ENCODE measurements at regions not wholly inside any gene's neighbourhood (a gene's known extent, or its start where the extent isn't known, plus 50 kb on each side); places are given as distances from the start of the nearest gene placed in this dataset.

GRCh38 chr3:94472511-94472910, 409.6 kb downstream of the NSUN3 start:
- no peak overlapping the region for H3K27ac ChIP-seq
- peaks cover 12% of the 10 kb centered on the region for H3K9me3 ChIP-seq (ENCODE audit: low read depth)
- H3K4me2 ChIP-seq: no peak overlapping the region
- no peak overlapping the region for H3K4me3 ChIP-seq
- no peaks in the 10 kb centered on the region for H3K79me2 ChIP-seq
- TF ChIP-seq EZH2 (IDR thresholded peaks at IDR 0.05; ENCODE audit: borderline replicate concordance) (no peak), EZH2phosphoT487 (IDR thresholded peaks at IDR 0.05; ENCODE audit: low read depth, severe bottlenecking, unreplicated experiment) (no peak), CTCF (IDR thresholded peaks at IDR 0.05; ENCODE audit: poor library complexity) (no peak)
- H2AFZ ChIP-seq: no peak overlapping the region
- no peaks in the 10 kb centered on the region for H3K4me1 ChIP-seq (ENCODE audit: insufficient read depth)
- DNase-seq (ENCODE audit: low spot score): no peak
- no peaks in the 10 kb centered on the region for H3K27me3 ChIP-seq
- no peaks in the 10 kb centered on the region for H3K36me3 ChIP-seq (replicated peaks; ENCODE audit: insufficient read depth, low read depth)
- no peaks in the 10 kb centered on the region for H4K20me1 ChIP-seq (ENCODE audit: insufficient read depth, poor library complexity, severe bottlenecking)
- H3K9me2 ChIP-seq (replicated peaks; ENCODE audit: insufficient read depth): no peaks in the 10 kb centered on the region

- H3K4me3 ChIP-seq: no peak overlapping the region
- no peak overlapping the region for H3K4me2 ChIP-seq
- H3K9me2 ChIP-seq (replicated peaks; ENCODE audit: insufficient read depth): no peaks in the 10 kb centered on the region
- peaks cover 10% of the 10 kb centered on the region for H3K9me3 ChIP-seq (ENCODE audit: low read depth)
- H4K20me1 ChIP-seq (ENCODE audit: insufficient read depth, poor library complexity, severe bottlenecking): no peaks in the 10 kb centered on the region
- no peaks in the 10 kb centered on the region for H3K27me3 ChIP-seq
- TF ChIP-seq CTCF (IDR thresholded peaks at IDR 0.05; ENCODE audit: poor library complexity) (no peak), EZH2 (IDR thresholded peaks at IDR 0.05; ENCODE audit: borderline replicate concordance) (no peak)
- H3K36me3 ChIP-seq (replicated peaks; ENCODE audit: insufficient read depth, low read depth): no peaks in the 10 kb centered on the region
- H2AFZ ChIP-seq: no peak overlapping the region
- no peaks in the 10 kb centered on the region for H3K79me2 ChIP-seq
- H3K4me1 ChIP-seq (ENCODE audit: insufficient read depth): no peaks in the 10 kb centered on the region
- no peak for DNase-seq (ENCODE audit: low spot score)
- H3K27ac ChIP-seq: no peak overlapping the region
- 86% methylated on average over 3 of the region's 3 CpGs for WGBS (ENCODE audit: low lambda C conversion rate, missing lambda C conversion rate)
These were observed 418.5 kb downstream of the NSUN3 start for GRCh38 chr3:94481226-94481898.

- no peaks in the 10 kb centered on the region for H3K9me3 ChIP-seq (ENCODE audit: low read depth)
These were observed 419.8 kb downstream of the NSUN3 start for GRCh38 chr3:94482686-94483085.

More at GRCh38 chr3:94482686-94483085, 419.8 kb downstream of the NSUN3 start:
- H3K27ac ChIP-seq: no peak overlapping the region
- no peaks in the 10 kb centered on the region for H3K4me1 ChIP-seq (ENCODE audit: insufficient read depth)
- DNase-seq (ENCODE audit: low spot score): no peak
- no peaks in the 10 kb centered on the region for H3K9me2 ChIP-seq (replicated peaks; ENCODE audit: insufficient read depth)
- no peak overlapping the region for H3K4me3 ChIP-seq
- no peaks in the 10 kb centered on the region for H3K79me2 ChIP-seq
- H3K4me2 ChIP-seq: no peak overlapping the region
- 91% methylated on average over 3 of the region's 3 CpGs for WGBS (ENCODE audit: low lambda C conversion rate, missing lambda C conversion rate)
- no peak for TF ChIP-seq EZH2 (IDR thresholded peaks at IDR 0.05; ENCODE audit: borderline replicate concordance)
- TF ChIP-seq CTCF (IDR thresholded peaks at IDR 0.05; ENCODE audit: poor library complexity): no peak
- TF ChIP-seq EZH2phosphoT487 (IDR thresholded peaks at IDR 0.05; ENCODE audit: low read depth, severe bottlenecking, unreplicated experiment): no peak
- H3K36me3 ChIP-seq (replicated peaks; ENCODE audit: insufficient read depth, low read depth): no peaks in the 10 kb centered on the region
- no peak overlapping the region for H2AFZ ChIP-seq
- H4K20me1 ChIP-seq (ENCODE audit: insufficient read depth, poor library complexity, severe bottlenecking): no peaks in the 10 kb centered on the region
- no peaks in the 10 kb centered on the region for H3K27me3 ChIP-seq
